Thyroid gland (tissue), 4 donors: ENCODE measurements at regions not wholly inside any gene's neighbourhood (a gene's known extent, or its start where the extent isn't known, plus 50 kb on each side); places are given as distances from the start of the nearest gene placed in this dataset.

Experiments used
- CTCF ChIP-seq, 6 experiments: fragments of 200-600 bp in 3 of 6; fragments of 450-650 bp in 3 of 6; sonication (generic) in 3 of 6; IDR thresholded peaks; one replicate each; pipeline ENCODE4 v1.5.1; 2016 to 2019; ENCODE audit warnings: antibody characterized with exemption in 6 of 6, mild to moderate bottlenecking in 2 of 6, inconsistent platforms in 1 of 6, moderate library complexity in 1 of 6
- POLR2A ChIP-seq, 2 donors: fragments of 450-650 bp; IDR thresholded peaks; one replicate each; pipeline ENCODE4 v1.6.1; 2017; ENCODE audit warnings: antibody characterized with exemption in 2 of 2, mild to moderate bottlenecking in 2 of 2, moderate library complexity in 1 of 2

GRCh38 chrX:113675278-113675677, 834.6 kb upstream of the AMOT start:
- TF ChIP-seq CTCF (IDR thresholded peaks at IDR 0.05) (no peak), POLR2A (IDR thresholded peaks at IDR 0.05) (no peak)
